ENCODE measurements at regions not wholly inside any gene's neighbourhood (a gene's known extent, or its start where the extent isn't known, plus 50 kb on each side); places are given as distances from the start of the nearest gene placed in this dataset.

DNA sequence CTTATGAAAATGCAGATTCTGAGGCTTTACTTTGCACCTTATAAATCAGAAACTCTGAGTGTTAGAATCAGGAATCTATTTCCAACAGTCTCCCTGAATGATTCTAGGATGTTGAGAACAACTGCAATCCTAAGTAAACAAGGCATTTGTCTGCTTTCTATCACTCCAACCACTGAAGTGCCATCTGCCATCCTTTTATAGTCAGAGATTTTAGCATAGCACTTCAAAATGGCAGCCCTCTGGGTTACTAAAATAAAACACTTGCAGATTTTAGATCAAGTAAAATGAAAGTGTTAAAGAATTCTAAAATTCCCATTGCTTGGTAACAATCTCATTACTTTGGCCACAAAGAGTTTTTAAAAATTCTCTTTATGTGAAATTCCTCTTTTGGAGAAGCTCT is 258.9 kb downstream of the CD109 start:
- TF ChIP-seq, protein P1, sequence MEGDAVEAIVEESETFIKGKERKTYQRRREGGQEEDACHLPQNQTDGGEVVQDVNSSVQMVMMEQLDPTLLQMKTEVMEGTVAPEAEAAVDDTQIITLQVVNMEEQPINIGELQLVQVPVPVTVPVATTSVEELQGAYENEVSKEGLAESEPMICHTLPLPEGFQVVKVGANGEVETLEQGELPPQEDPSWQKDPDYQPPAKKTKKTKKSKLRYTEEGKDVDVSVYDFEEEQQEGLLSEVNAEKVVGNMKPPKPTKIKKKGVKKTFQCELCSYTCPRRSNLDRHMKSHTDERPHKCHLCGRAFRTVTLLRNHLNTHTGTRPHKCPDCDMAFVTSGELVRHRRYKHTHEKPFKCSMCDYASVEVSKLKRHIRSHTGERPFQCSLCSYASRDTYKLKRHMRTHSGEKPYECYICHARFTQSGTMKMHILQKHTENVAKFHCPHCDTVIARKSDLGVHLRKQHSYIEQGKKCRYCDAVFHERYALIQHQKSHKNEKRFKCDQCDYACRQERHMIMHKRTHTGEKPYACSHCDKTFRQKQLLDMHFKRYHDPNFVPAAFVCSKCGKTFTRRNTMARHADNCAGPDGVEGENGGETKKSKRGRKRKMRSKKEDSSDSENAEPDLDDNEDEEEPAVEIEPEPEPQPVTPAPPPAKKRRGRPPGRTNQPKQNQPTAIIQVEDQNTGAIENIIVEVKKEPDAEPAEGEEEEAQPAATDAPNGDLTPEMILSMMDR (IDR thresholded peaks at IDR 0.05 in 8 of 11, conservative IDR thresholded peaks at IDR 0.05 in 3 of 11), result no peak
- no peak for TF ChIP-seq POLR2A (IDR thresholded peaks at IDR 0.05)
